MM.1S (cell line): ENCODE measurements at regions not wholly inside any gene's neighbourhood (a gene's known extent, or its start where the extent isn't known, plus 50 kb on each side); places are given as distances from the start of the nearest gene placed in this dataset.

ENCODE experiments used
- EZH2 ChIP-seq: fragments of 300-600 bp; sonication (generic); optimal IDR thresholded peaks from 2 replicates; pipeline ENCODE3; 2017; ENCODE audit warnings: low read depth, mild to moderate bottlenecking, antibody characterized with exemption, low read length, mixed read lengths
- TF ChIP-seq, protein P1 (sequence below): fragments of 300-600 bp; sonication (generic); IDR thresholded peaks from 2 replicates; pipeline ENCODE4 v1.5.1; 2016; ENCODE audit warnings: antibody characterized with exemption, low read length, mixed read lengths

DNA sequence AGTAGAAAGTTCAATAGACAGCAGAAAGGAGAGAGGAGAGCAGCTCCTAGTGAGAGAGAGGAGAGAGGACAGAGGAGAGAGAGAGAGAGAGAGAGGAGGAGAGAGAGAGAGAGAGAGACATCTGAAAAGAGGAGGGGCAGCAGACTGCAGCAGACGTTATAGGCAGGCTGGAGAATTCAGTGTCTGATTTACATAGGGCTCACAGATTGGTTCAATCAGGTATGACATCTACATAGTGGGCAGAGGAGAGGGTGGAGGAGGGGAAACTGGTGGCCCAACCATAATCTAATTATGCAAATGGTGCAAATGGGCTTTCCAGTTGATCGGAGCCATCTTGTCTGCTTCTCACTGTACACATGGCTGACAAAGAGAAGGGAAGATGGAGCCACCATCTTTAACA lies 221.3 kb upstream of the TRPC4 start:
- TF ChIP-seq, protein P1, sequence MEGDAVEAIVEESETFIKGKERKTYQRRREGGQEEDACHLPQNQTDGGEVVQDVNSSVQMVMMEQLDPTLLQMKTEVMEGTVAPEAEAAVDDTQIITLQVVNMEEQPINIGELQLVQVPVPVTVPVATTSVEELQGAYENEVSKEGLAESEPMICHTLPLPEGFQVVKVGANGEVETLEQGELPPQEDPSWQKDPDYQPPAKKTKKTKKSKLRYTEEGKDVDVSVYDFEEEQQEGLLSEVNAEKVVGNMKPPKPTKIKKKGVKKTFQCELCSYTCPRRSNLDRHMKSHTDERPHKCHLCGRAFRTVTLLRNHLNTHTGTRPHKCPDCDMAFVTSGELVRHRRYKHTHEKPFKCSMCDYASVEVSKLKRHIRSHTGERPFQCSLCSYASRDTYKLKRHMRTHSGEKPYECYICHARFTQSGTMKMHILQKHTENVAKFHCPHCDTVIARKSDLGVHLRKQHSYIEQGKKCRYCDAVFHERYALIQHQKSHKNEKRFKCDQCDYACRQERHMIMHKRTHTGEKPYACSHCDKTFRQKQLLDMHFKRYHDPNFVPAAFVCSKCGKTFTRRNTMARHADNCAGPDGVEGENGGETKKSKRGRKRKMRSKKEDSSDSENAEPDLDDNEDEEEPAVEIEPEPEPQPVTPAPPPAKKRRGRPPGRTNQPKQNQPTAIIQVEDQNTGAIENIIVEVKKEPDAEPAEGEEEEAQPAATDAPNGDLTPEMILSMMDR = no peak
- no peak for TF ChIP-seq EZH2
